HL-60 (cell line): ENCODE measurements at regions not wholly inside any gene's neighbourhood (a gene's known extent, or its start where the extent isn't known, plus 50 kb on each side); places are given as distances from the start of the nearest gene placed in this dataset.
"Not testable (repeated sequence)": the region's sequence is repeated elsewhere in the genome, so short reads cannot be mapped to it uniquely, and the experiment has no call there.

Experiments
- DNase-seq, 2 experiments: peaks; one replicate each; pipeline ENCODE4 v3.0.0-alpha.2; 2010 to 2020; ENCODE audit warnings: low read depth in 1 of 2, low spot score in 1 of 2
- H3K27ac ChIP-seq: fragments of 250-450 bp; sonication (Bioruptor Pico); replicated peaks from 2 replicates; pipeline ENCODE4 v1.5.1; 2020; ENCODE audit warnings: mild to moderate bottlenecking, moderate library complexity
- H3K27me3 ChIP-seq: fragments of 250-450 bp; sonication (Bioruptor Pico); 2 replicates; pipeline ENCODE4 v1.5.1; 2021; ENCODE audit warnings: mild to moderate bottlenecking, moderate library complexity; ENCODE audit not compliant: insufficient read depth, poor library complexity, severe bottlenecking
- H3K4me3 ChIP-seq: replicated peaks from 2 replicates; pipeline ENCODE4 v1.5.1; 2011; ENCODE audit warnings: mild to moderate bottlenecking, control low read depth, low read length; ENCODE audit not compliant: insufficient read depth
- CTCF ChIP-seq: IDR thresholded peaks from one replicate; pipeline ENCODE4 v1.5.1; 2011; ENCODE audit warnings: low read length, control low read depth, inconsistent platforms; ENCODE audit not compliant: insufficient read depth
- GABPA ChIP-seq: IDR thresholded peaks from 2 replicates; pipeline ENCODE4 v1.6.1; 2012; ENCODE audit warnings: low read depth
- POLR2AphosphoS5 ChIP-seq: IDR thresholded peaks from 2 replicates; pipeline ENCODE4 v1.6.1; 2012; ENCODE audit warnings: low read depth
- SPI1 ChIP-seq: IDR thresholded peaks from 2 replicates; pipeline ENCODE4 v1.6.1; 2012; ENCODE audit warnings: low read depth, mild to moderate bottlenecking, borderline replicate concordance
- TF ChIP-seq, protein P1 (sequence below): IDR thresholded peaks from 2 replicates; pipeline ENCODE4 v1.6.1; 2012; ENCODE audit warnings: low read depth; ENCODE audit not compliant: insufficient replicate concordance

DNA sequence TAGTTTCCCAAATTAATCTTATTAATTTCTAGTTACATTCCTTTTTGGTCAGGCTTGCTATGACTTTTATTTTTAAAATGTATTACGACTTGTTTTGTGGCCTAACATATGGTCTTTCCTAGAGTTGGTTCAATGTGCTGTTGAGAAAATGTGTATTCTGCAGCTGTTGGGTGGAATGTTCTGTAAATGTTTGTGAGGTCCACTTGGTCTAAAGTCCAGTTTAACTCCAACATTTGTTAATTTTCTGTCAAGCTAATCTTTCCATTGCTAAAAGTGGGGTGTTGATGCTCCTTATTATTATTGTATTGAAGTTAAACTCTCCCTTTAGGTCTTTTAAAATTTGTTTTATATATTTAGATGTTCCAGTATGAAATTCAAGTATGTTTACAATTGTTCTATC is 1010.8 kb upstream of the EDIL3 start:
- no peak for DNase-seq
- Histone ChIP-seq H3K27ac (no peak overlapping the region), H3K4me3 (no peak overlapping the region), H3K27me3 (no peaks in the 10 kb centered on the region)
- no peak for TF ChIP-seq POLR2AphosphoS5
- TF ChIP-seq, protein P1, sequence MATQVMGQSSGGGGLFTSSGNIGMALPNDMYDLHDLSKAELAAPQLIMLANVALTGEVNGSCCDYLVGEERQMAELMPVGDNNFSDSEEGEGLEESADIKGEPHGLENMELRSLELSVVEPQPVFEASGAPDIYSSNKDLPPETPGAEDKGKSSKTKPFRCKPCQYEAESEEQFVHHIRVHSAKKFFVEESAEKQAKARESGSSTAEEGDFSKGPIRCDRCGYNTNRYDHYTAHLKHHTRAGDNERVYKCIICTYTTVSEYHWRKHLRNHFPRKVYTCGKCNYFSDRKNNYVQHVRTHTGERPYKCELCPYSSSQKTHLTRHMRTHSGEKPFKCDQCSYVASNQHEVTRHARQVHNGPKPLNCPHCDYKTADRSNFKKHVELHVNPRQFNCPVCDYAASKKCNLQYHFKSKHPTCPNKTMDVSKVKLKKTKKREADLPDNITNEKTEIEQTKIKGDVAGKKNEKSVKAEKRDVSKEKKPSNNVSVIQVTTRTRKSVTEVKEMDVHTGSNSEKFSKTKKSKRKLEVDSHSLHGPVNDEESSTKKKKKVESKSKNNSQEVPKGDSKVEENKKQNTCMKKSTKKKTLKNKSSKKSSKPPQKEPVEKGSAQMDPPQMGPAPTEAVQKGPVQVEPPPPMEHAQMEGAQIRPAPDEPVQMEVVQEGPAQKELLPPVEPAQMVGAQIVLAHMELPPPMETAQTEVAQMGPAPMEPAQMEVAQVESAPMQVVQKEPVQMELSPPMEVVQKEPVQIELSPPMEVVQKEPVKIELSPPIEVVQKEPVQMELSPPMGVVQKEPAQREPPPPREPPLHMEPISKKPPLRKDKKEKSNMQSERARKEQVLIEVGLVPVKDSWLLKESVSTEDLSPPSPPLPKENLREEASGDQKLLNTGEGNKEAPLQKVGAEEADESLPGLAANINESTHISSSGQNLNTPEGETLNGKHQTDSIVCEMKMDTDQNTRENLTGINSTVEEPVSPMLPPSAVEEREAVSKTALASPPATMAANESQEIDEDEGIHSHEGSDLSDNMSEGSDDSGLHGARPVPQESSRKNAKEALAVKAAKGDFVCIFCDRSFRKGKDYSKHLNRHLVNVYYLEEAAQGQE = no peak
- no peak for TF ChIP-seq SPI1

DNA sequence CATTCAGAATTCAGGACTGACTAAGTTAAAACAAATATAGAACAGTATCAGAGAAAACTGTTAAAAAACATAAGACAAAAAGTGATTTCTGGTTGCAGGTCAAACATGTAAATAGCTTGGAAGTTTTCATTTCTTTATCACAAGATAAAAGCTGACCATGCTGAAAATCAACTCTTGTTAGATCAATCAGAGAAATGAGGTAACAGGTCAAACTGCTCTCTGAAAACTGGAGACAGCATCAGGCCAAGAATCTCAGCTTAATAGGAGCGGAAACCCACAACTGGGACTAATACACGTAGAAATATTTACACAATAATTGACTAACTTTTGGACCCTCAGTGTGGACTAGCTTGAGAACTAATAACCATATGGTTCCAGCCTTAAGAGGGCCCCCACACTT is 1012.8 kb upstream of the EDIL3 start:
- Histone ChIP-seq H3K27me3 (no peaks in the 10 kb centered on the region), H3K4me3 (no peak overlapping the region), H3K27ac (no peak overlapping the region)
- DNase-seq = no peak
- TF ChIP-seq CTCF (no peak), GABPA (no peak), SPI1 (no peak), POLR2AphosphoS5 (no peak)
- TF ChIP-seq, protein P1 = no peak

DNA sequence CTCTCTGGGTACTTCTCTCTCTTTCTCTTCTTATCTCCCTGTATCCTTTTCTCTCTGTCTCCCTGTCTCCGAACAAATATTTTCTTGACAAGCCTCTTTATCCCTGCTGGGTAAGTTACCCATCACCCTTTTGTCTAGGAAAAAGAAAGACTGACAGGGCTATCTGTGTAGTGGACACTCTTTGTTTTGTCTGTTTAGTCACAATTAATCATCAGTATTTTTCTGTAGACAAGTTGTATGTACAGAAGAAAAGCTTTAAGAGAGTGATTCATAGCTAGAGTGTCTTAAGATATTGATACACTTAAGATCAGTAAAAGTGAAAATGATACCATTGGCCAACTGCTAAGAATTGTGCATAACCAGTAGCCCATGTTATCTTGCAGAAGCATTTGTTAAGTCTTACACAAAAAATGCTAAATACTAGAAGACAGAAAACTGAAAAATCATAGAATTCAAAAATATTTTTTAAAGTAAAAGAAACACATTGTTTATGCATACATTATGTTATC is 1043.8 kb upstream of the EDIL3 start:
- DNase-seq = no peak
- Histone ChIP-seq H3K27me3 (no peaks in the 10 kb centered on the region), H3K27ac (no peak overlapping the region), H3K4me3 (no peak overlapping the region)
- TF ChIP-seq SPI1 = no peak
- no peak for TF ChIP-seq GABPA
- TF ChIP-seq CTCF = no peak
- TF ChIP-seq POLR2AphosphoS5 = no peak
- TF ChIP-seq, protein P1 = no peak

- DNase-seq, H3K27ac ChIP-seq, H3K4me3 ChIP-seq, H3K27me3 ChIP-seq: not testable (repeated sequence)
These were observed 1047.0 kb upstream of the EDIL3 start for GRCh38 chr5:85431726-85432125.
